ENCODE measurements at regions not wholly inside any gene's neighbourhood (a gene's known extent, or its start where the extent isn't known, plus 50 kb on each side); places are given as distances from the start of the nearest gene placed in this dataset.

- TF ChIP-seq, protein P1, sequence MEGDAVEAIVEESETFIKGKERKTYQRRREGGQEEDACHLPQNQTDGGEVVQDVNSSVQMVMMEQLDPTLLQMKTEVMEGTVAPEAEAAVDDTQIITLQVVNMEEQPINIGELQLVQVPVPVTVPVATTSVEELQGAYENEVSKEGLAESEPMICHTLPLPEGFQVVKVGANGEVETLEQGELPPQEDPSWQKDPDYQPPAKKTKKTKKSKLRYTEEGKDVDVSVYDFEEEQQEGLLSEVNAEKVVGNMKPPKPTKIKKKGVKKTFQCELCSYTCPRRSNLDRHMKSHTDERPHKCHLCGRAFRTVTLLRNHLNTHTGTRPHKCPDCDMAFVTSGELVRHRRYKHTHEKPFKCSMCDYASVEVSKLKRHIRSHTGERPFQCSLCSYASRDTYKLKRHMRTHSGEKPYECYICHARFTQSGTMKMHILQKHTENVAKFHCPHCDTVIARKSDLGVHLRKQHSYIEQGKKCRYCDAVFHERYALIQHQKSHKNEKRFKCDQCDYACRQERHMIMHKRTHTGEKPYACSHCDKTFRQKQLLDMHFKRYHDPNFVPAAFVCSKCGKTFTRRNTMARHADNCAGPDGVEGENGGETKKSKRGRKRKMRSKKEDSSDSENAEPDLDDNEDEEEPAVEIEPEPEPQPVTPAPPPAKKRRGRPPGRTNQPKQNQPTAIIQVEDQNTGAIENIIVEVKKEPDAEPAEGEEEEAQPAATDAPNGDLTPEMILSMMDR (tag by site-specific recombination; IDR thresholded peaks at IDR 0.05) = no peak
- no peak for TF ChIP-seq ZNF202 (tag by site-specific recombination; IDR thresholded peaks at IDR 0.05; ENCODE audit: borderline replicate concordance)
- TF ChIP-seq ZNF610 (tag by site-specific recombination; IDR thresholded peaks at IDR 0.05; ENCODE audit: borderline replicate concordance) = no peak
These were observed 519.6 kb downstream of the REEP3 start for GRCh38 chr10:64040781-64041180.
